Upper lobe of left lung (tissue), 4 donors: ENCODE measurements at regions not wholly inside any gene's neighbourhood (a gene's known extent, or its start where the extent isn't known, plus 50 kb on each side); places are given as distances from the start of the nearest gene placed in this dataset.

Source experiments
- EP300 ChIP-seq, 4 donors: sonication (generic); formaldehyde crosslinking; IDR thresholded peaks; one replicate each; pipeline ENCODE4 v1.5.1; 2017; ENCODE audit warnings: antibody characterized with exemption in 4 of 4, control low read depth in 2 of 4
- POLR2A ChIP-seq, 4 donors: fragments of 450-650 bp; IDR thresholded peaks; one replicate each; pipeline ENCODE4 v1.5.1; 2016 to 2017; ENCODE audit warnings: antibody characterized with exemption in 4 of 4, mild to moderate bottlenecking in 2 of 4
- POLR2AphosphoS5 ChIP-seq, 2 donors: sonication (generic); formaldehyde crosslinking; IDR thresholded peaks; one replicate each; pipeline ENCODE4 v1.5.1; 2017; ENCODE audit warnings: antibody characterized with exemption in 2 of 2
- TF ChIP-seq, protein P1 (sequence below), 6 experiments: fragments of 450-650 bp in 4 of 6; fragments of 200-600 bp in 2 of 6; sonication (generic) in 2 of 6; IDR thresholded peaks; one replicate each; pipeline ENCODE4 v1.5.1; 2016 to 2019; ENCODE audit warnings: antibody characterized with exemption in 6 of 6

DNA sequence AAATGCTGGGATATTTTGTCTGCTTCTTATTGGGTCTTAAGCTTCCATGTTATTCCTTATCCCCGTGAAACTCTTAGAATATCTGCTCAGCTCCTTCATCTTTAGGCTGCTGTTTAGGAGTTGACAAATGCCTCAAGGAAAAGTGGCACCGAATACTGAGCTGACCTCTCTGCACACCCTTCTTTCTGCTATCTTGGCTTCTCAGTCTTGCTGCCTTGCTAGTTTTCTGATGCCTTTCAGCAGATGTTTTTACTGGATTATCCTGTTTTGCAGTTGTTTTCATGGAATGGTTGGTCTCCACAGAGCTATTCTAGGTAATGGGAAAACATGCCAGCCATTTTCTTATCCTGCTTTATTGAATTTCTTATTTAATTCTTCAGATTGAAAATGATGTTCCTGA, 86.3 kb downstream of the GYPE start:
- TF ChIP-seq POLR2AphosphoS5 (IDR thresholded peaks at IDR 0.05) (no peak), EP300 (IDR thresholded peaks at IDR 0.05) (no peak), POLR2A (IDR thresholded peaks at IDR 0.05) (no peak)
- TF ChIP-seq, protein P1, sequence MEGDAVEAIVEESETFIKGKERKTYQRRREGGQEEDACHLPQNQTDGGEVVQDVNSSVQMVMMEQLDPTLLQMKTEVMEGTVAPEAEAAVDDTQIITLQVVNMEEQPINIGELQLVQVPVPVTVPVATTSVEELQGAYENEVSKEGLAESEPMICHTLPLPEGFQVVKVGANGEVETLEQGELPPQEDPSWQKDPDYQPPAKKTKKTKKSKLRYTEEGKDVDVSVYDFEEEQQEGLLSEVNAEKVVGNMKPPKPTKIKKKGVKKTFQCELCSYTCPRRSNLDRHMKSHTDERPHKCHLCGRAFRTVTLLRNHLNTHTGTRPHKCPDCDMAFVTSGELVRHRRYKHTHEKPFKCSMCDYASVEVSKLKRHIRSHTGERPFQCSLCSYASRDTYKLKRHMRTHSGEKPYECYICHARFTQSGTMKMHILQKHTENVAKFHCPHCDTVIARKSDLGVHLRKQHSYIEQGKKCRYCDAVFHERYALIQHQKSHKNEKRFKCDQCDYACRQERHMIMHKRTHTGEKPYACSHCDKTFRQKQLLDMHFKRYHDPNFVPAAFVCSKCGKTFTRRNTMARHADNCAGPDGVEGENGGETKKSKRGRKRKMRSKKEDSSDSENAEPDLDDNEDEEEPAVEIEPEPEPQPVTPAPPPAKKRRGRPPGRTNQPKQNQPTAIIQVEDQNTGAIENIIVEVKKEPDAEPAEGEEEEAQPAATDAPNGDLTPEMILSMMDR (IDR thresholded peaks at IDR 0.05): no peak
